Natural killer cell (primary cell): ENCODE measurements at regions not wholly inside any gene's neighbourhood (a gene's known extent, or its start where the extent isn't known, plus 50 kb on each side); places are given as distances from the start of the nearest gene placed in this dataset.

ENCODE experiments used
- ATAC-seq, 3 donors: fragments of 150-1000 bp in 2 of 3; fragments of 200-7000 bp in 1 of 3; cut with Tn5 transposase; 1 replicate in 1 of 3; 2 replicates in 2 of 3; pipeline ENCODE4 v1.10.0; 2021; ENCODE audit warnings: mild to moderate bottlenecking in 2 of 3, moderate library complexity in 2 of 3
- DNase-seq, 2 donors: peaks; one replicate each; pipeline versions ENCODE4 v3.0.0 to v3.0.0-alpha.2; 2013 to 2021; ENCODE audit warnings: mixed read lengths in 1 of 2
- H3K27ac ChIP-seq: one replicate; pipeline ENCODE4 v1.5.1; 2013; ENCODE audit warnings: mild to moderate bottlenecking, low read length
- H3K27me3 ChIP-seq: one replicate; pipeline ENCODE4 v1.6.1; 2013; ENCODE audit warnings: low read length; ENCODE audit not compliant: control insufficient read depth, insufficient read depth
- H3K36me3 ChIP-seq: one replicate; pipeline ENCODE4 v1.6.1; 2013; ENCODE audit warnings: low read length; ENCODE audit not compliant: control insufficient read depth, insufficient read depth
- H3K4me1 ChIP-seq: one replicate; pipeline ENCODE4 v1.6.1; 2013; ENCODE audit warnings: low read length; ENCODE audit not compliant: control insufficient read depth, insufficient read depth
- H3K4me3 ChIP-seq: one replicate; pipeline ENCODE4 v1.5.1; 2013; ENCODE audit warnings: low read length
- H3K9me3 ChIP-seq: one replicate; pipeline ENCODE4 v1.6.1; 2013; ENCODE audit warnings: low read length; ENCODE audit not compliant: control insufficient read depth, insufficient read depth
- H3K27ac Mint-ChIP-seq, 2 donors: one replicate each; pipeline ENCODE4 v1.8.0; 2022; ENCODE audit warnings: mild to moderate bottlenecking in 2 of 2, mixed read lengths in 2 of 2, moderate library complexity in 1 of 2
- H3K27me3 Mint-ChIP-seq, 2 donors: one replicate each; pipeline ENCODE4 v1.8.0; 2022; ENCODE audit warnings: low read depth in 2 of 2, mixed read lengths in 2 of 2
- H3K36me3 Mint-ChIP-seq: one replicate; pipeline ENCODE4 v1.8.0; 2022; ENCODE audit warnings: mixed read lengths
- H3K4me1 Mint-ChIP-seq, 2 donors: one replicate each; pipeline ENCODE4 v1.8.0; 2022; ENCODE audit warnings: mixed read lengths in 2 of 2
- H3K4me3 Mint-ChIP-seq: one replicate; pipeline ENCODE4 v1.8.0; 2022; ENCODE audit warnings: mild to moderate bottlenecking, moderate library complexity, mixed read lengths
- H3K9me3 Mint-ChIP-seq, 2 donors: one replicate each; pipeline ENCODE4 v1.8.0; 2022; ENCODE audit warnings: mixed read lengths in 2 of 2
- CTCF ChIP-seq: fragments of 200-600 bp; IDR thresholded peaks from one replicate; pipeline ENCODE4 v1.8.0; 2022; ENCODE audit warnings: antibody characterized with exemption
- WGBS: methylation state at CpG from one replicate; pipeline ENCODE4 v1.1.7; 2013; ENCODE audit warnings: missing lambda C conversion rate; ENCODE audit not compliant: insufficient coverage; 5-methylcytosine and 5-hydroxymethylcytosine counted together
- intact Hi-C: fragments of 100-400 bp; cut with micrococcal nuclease; formaldehyde crosslinking; loops from one replicate; pipeline ENCODE4 v1.14.2; 2022

- Histone ChIP-seq H3K4me1 (no peaks in the 10 kb centered on the region), H3K36me3 (no peaks in the 10 kb centered on the region), H3K9me3 (no peaks in the 10 kb centered on the region), H3K4me3 (no peak overlapping the region), H3K27ac (no peak overlapping the region), H3K27me3 (no peaks in the 10 kb centered on the region)
- Mint-ChIP-seq H3K27ac (no peak overlapping the region), H3K9me3 (no peaks in the 10 kb centered on the region), H3K4me3 (no peak overlapping the region), H3K36me3 (no peaks in the 10 kb centered on the region), H3K4me1 (no peaks in the 10 kb centered on the region), H3K27me3 (peaks cover 0 to 2% of the 10 kb centered on the region in 2 donors)
- intact Hi-C loops = no loop called here
- no peak for ATAC-seq
- 90% methylated on average over 5 of the region's 5 CpGs for whole genome bisulfite sequencing
- TF ChIP-seq CTCF = no peak
- DNase-seq = no peak
Measured at GRCh38 chrX:23592741-23593140, 74.6 kb upstream of the PRDX4 start.

- H3K4me3 Mint-ChIP-seq = no peak overlapping the region
- Histone ChIP-seq H3K4me1 (no peaks in the 10 kb centered on the region), H3K27me3 (no peaks in the 10 kb centered on the region), H3K9me3 (no peaks in the 10 kb centered on the region), H3K36me3 (no peaks in the 10 kb centered on the region), H3K27ac (no peak overlapping the region), H3K4me3 (no peak overlapping the region)
- H3K4me1 Mint-ChIP-seq = no peaks in the 10 kb centered on the region
- intact Hi-C loops = no loop called here
- 100% methylated on average over 1 of the region's 5 CpGs for WGBS
- ATAC-seq = no peak
- no peak overlapping the region for H3K27ac Mint-ChIP-seq
- no peak for TF ChIP-seq CTCF
- peaks cover 2 to 19% of the 10 kb centered on the region in 2 donors for H3K27me3 Mint-ChIP-seq
- H3K9me3 Mint-ChIP-seq = no peaks in the 10 kb centered on the region
- H3K36me3 Mint-ChIP-seq = no peaks in the 10 kb centered on the region
- no peak for DNase-seq
Measured at GRCh38 chrX:23598575-23598974, 68.7 kb upstream of the PRDX4 start.

GRCh38 chrX:23603501-23603900 lies 63.8 kb upstream of the PRDX4 start:
- ATAC-seq = no peak

More at GRCh38 chrX:23603501-23603900, 63.8 kb upstream of the PRDX4 start:
- no peak for DNase-seq
- H3K36me3 ChIP-seq = no peaks in the 10 kb centered on the region
- Mint-ChIP-seq H3K4me1 (no peaks in the 10 kb centered on the region), H3K36me3 (no peaks in the 10 kb centered on the region), H3K4me3 (no peak overlapping the region), H3K9me3 (no peaks in the 10 kb centered on the region), H3K27ac (no peak overlapping the region), H3K27me3 (peaks cover 2 to 48% of the 10 kb centered on the region in 2 donors)
- TF ChIP-seq CTCF = no peak
- no peaks in the 10 kb centered on the region for H3K9me3 ChIP-seq
- intact Hi-C loops = no loop called here
- H3K27ac ChIP-seq = no peak overlapping the region
- H3K4me3 ChIP-seq = no peak overlapping the region
- no peaks in the 10 kb centered on the region for H3K27me3 ChIP-seq
- WGBS = no CpG with 5 or more reads among the region's 1 CpG
- no peaks in the 10 kb centered on the region for H3K4me1 ChIP-seq
